OCI-LY3 (cell line): ENCODE measurements at regions not wholly inside any gene's neighbourhood (a gene's known extent, or its start where the extent isn't known, plus 50 kb on each side); places are given as distances from the start of the nearest gene placed in this dataset.

Source experiments
- H2AFZ ChIP-seq: fragments of 200-600, 300-600 bp; shearing (Covaris generic); 2 replicates; pipeline ENCODE4 v1.6.0; 2014; ENCODE audit warnings: antibody characterized with exemption, low read depth, low read length
- H3K27ac ChIP-seq: fragments of 200-600, 300-600 bp; sonication (generic); 2 replicates; pipeline ENCODE4 v1.5.1; 2014; ENCODE audit warnings: mild to moderate bottlenecking, low read length, moderate library complexity, mixed read lengths
- H3K27me3 ChIP-seq: fragments of 200-600, 300-600 bp; sonication (generic); 2 replicates; pipeline ENCODE4 v1.6.1; 2014; ENCODE audit warnings: low read depth, low read length, mixed read lengths
- H3K36me3 ChIP-seq: fragments of 200-600, 300-600 bp; sonication (generic); replicated peaks from 2 replicates; pipeline ENCODE3; 2014; ENCODE audit warnings: low read depth, low read length, mixed read lengths
- H3K4me1 ChIP-seq: fragments of 300-600, 200-600 bp; sonication (generic); 2 replicates; pipeline ENCODE4 v1.6.1; 2014; ENCODE audit warnings: low read length, mixed read lengths
- H3K4me2 ChIP-seq: fragments of 200-600, 300-600 bp; sonication (generic); 2 replicates; pipeline ENCODE4 v1.6.1; 2014; ENCODE audit warnings: low read length, mixed read lengths
- H3K4me3 ChIP-seq: fragments of 300-600, 200-600 bp; sonication (generic); 2 replicates; pipeline ENCODE4 v1.5.1; 2014; ENCODE audit warnings: antibody characterized with exemption, mild to moderate bottlenecking, low read length, moderate library complexity
- H3K79me2 ChIP-seq: fragments of 300-600, 200-600 bp; shearing (Covaris generic); 2 replicates; pipeline ENCODE4 v1.6.1; 2014; ENCODE audit warnings: mild to moderate bottlenecking, low read length, mixed read lengths
- H3K9ac ChIP-seq: fragments of 300-600, 200-600 bp; shearing (Covaris generic); 2 replicates; pipeline ENCODE4 v1.6.0; 2014; ENCODE audit warnings: mild to moderate bottlenecking, low read length, moderate library complexity
- H3K9me3 ChIP-seq: fragments of 200-600, 300-600 bp; shearing (Covaris generic); 2 replicates; pipeline ENCODE4 v1.6.1; 2014; ENCODE audit warnings: low read length, mixed read lengths; ENCODE audit not compliant: insufficient read depth
- H4K20me1 ChIP-seq: fragments of 200-600, 300-600 bp; sonication (generic); 2 replicates; pipeline ENCODE4 v1.6.1; 2016; ENCODE audit warnings: low read length, mixed read lengths; ENCODE audit not compliant: insufficient read depth
- EZH2phosphoT487 ChIP-seq: fragments of 200-600 bp; shearing (Covaris generic); IDR thresholded peaks from 2 replicates; pipeline ENCODE4 v1.6.1; 2018; ENCODE audit warnings: antibody characterized with exemption, mixed run types, low read depth
- TF ChIP-seq, protein P1 (sequence below): fragments of 200-600, 300-600 bp; sonication (generic); IDR thresholded peaks from 2 replicates; pipeline ENCODE4 v1.5.1; 2014; ENCODE audit warnings: antibody characterized with exemption, low read length, low read depth

DNA sequence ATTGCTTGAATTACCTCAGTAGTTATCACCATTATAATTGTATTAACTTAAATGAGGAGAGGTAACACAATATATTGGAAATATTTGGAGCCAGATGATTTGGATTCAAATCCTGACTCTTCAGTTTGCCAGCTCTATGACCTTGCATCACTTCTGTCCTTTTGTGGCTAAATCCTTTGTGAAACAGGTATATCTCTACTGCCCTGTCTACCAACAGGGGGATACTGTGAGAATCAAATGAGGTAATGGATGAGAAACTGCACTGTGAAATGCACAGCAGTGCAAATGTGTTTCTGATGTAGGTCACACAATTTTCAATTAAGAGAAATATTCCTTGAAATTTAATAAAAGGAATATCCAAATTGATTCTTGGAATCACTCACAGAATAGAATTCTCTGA is 58.8 kb downstream of the CCDC54 start:
- Histone ChIP-seq H3K4me3 (no peak overlapping the region), H4K20me1 (no peaks in the 10 kb centered on the region), H2AFZ (no peak overlapping the region), H3K27ac (no peak overlapping the region), H3K9me3 (no peaks in the 10 kb centered on the region), H3K27me3 (no peaks in the 10 kb centered on the region), H3K36me3 (no peaks in the 10 kb centered on the region), H3K4me2 (no peak overlapping the region), H3K9ac (no peak overlapping the region), H3K4me1 (peaks cover 7% of the 10 kb centered on the region), H3K79me2 (no peaks in the 10 kb centered on the region)
- TF ChIP-seq EZH2phosphoT487: no peak
- TF ChIP-seq, protein P1, sequence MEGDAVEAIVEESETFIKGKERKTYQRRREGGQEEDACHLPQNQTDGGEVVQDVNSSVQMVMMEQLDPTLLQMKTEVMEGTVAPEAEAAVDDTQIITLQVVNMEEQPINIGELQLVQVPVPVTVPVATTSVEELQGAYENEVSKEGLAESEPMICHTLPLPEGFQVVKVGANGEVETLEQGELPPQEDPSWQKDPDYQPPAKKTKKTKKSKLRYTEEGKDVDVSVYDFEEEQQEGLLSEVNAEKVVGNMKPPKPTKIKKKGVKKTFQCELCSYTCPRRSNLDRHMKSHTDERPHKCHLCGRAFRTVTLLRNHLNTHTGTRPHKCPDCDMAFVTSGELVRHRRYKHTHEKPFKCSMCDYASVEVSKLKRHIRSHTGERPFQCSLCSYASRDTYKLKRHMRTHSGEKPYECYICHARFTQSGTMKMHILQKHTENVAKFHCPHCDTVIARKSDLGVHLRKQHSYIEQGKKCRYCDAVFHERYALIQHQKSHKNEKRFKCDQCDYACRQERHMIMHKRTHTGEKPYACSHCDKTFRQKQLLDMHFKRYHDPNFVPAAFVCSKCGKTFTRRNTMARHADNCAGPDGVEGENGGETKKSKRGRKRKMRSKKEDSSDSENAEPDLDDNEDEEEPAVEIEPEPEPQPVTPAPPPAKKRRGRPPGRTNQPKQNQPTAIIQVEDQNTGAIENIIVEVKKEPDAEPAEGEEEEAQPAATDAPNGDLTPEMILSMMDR: no peak

DNA sequence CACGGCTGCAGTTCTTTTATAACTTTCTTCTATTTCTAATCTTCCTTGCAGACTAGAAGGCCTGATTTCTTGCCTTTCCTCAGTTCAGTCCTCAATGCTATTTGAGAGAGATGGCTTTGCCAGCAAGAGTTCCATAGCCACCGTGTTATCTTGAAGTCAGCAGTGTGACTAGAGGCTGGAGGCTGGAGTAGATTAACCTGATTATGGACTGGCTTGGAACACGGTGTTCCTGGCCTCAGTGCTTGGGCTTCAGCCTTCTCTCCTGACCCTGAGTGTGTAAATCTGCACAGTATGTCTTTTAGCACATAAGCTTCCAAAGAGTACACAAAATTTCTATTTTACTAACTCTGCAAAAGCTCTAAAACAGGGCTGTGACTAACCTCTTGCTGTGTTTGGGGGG is 61.4 kb downstream of the CCDC54 start:
- Histone ChIP-seq H3K4me1 (no peaks in the 10 kb centered on the region), H3K27ac (no peak overlapping the region), H3K9ac (no peak overlapping the region), H3K79me2 (no peaks in the 10 kb centered on the region), H2AFZ (no peak overlapping the region), H4K20me1 (no peaks in the 10 kb centered on the region), H3K27me3 (no peaks in the 10 kb centered on the region), H3K36me3 (no peaks in the 10 kb centered on the region), H3K9me3 (no peaks in the 10 kb centered on the region), H3K4me2 (no peak overlapping the region), H3K4me3 (no peak overlapping the region)
- TF ChIP-seq EZH2phosphoT487: no peak
- TF ChIP-seq, protein P1: no peak

DNA sequence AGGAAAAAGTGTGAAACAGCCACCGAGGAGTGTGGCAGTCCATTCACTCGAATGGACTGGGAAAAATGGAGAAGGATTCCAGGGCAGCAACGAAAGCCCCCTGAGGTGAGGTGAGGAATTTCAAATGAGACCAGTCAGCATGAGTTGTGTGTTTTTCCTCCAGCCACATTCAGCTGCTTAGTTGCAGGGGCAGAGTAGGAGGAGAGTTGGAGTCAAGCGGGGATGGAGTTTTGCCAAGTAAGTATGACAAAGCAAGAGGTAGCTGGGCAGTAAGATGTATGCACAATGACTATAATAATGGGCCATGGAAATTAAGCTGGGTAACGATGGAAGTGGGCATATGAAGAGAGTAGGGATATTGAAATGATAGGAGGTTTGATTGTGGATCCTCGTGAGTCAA is 64.4 kb downstream of the CCDC54 start:
- H3K79me2 ChIP-seq: no peaks in the 10 kb centered on the region
- H3K9me3 ChIP-seq: no peaks in the 10 kb centered on the region
- TF ChIP-seq, protein P1: no peak
- no peak for TF ChIP-seq EZH2phosphoT487
- no peak overlapping the region for H3K9ac ChIP-seq
- H3K4me3 ChIP-seq: no peak overlapping the region
- no peak overlapping the region for H2AFZ ChIP-seq
- peaks cover 3% of the 10 kb centered on the region for H3K4me1 ChIP-seq
- H3K27me3 ChIP-seq: no peaks in the 10 kb centered on the region
- H3K27ac ChIP-seq: no peak overlapping the region
- no peaks in the 10 kb centered on the region for H3K36me3 ChIP-seq
- H3K4me2 ChIP-seq: no peak overlapping the region
- no peaks in the 10 kb centered on the region for H4K20me1 ChIP-seq

DNA sequence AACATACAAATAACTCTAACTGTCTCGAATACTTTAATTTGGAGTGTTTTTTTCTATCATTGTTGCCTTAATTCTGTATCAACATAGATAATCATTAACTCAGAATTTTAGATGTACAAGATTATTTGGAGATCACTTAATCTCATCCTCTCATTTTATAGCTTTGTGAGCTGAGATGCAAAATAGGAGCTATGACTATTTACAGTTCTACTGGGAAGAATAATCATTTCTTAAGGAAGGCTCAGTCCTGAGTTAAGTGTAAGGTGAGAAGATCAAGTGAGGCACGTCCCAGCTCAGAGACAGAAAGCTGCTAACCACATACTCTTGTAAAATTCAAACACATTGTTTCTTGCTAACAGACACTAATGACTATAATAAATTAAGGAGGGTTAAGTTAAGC is 66.2 kb downstream of the CCDC54 start:
- Histone ChIP-seq H3K36me3 (no peaks in the 10 kb centered on the region), H3K9me3 (no peaks in the 10 kb centered on the region), H4K20me1 (no peaks in the 10 kb centered on the region), H3K27me3 (no peaks in the 10 kb centered on the region), H3K27ac (no peak overlapping the region), H3K79me2 (no peaks in the 10 kb centered on the region), H3K4me1 (peaks cover 11% of the 10 kb centered on the region), H3K9ac (no peak overlapping the region), H3K4me3 (no peak overlapping the region), H2AFZ (no peak overlapping the region), H3K4me2 (no peak overlapping the region)
- no peak for TF ChIP-seq EZH2phosphoT487
- TF ChIP-seq, protein P1: no peak
